ENCODE measurements at regions not wholly inside any gene's neighbourhood (a gene's known extent, or its start where the extent isn't known, plus 50 kb on each side); places are given as distances from the start of the nearest gene placed in this dataset.

GRCh38 chr14:97713023-97713422 is 915.8 kb downstream of the VRK1 start:
- H3K4me3 ChIP-seq (ENCODE audit: low read depth, low read length): no peak overlapping the region
- H3K9me3 ChIP-seq (ENCODE audit: severe bottlenecking): no peaks in the 10 kb centered on the region
- no peak overlapping the region for H3K27ac ChIP-seq
- TF ChIP-seq CTCF (IDR thresholded peaks at IDR 0.05; ENCODE audit: low read depth, low read length): no peak
- H3K27me3 ChIP-seq (ENCODE audit: insufficient read depth, low read depth, severe bottlenecking): peaks cover 39% of the 10 kb centered on the region
- DNase-seq: no peak
- H3K36me3 ChIP-seq: no peaks in the 10 kb centered on the region

- TF ChIP-seq CTCF (IDR thresholded peaks at IDR 0.05; ENCODE audit: low read depth, low read length): no peak
- no peak overlapping the region for H3K27ac ChIP-seq
- no peaks in the 10 kb centered on the region for H3K9me3 ChIP-seq (ENCODE audit: severe bottlenecking)
- no peaks in the 10 kb centered on the region for H3K36me3 ChIP-seq
- H3K4me3 ChIP-seq (ENCODE audit: low read depth, low read length): no peak overlapping the region
- H3K27me3 ChIP-seq (ENCODE audit: insufficient read depth, low read depth, severe bottlenecking): peaks cover 24% of the 10 kb centered on the region
- DNase-seq: no peak
These were observed 921.8 kb downstream of the VRK1 start for GRCh38 chr14:97718886-97719442.

- H3K27ac ChIP-seq: no peak overlapping the region
- no peak for DNase-seq
- no peaks in the 10 kb centered on the region for H3K9me3 ChIP-seq (ENCODE audit: severe bottlenecking)
- no peaks in the 10 kb centered on the region for H3K36me3 ChIP-seq
- TF ChIP-seq CTCF (IDR thresholded peaks at IDR 0.05; ENCODE audit: low read depth, low read length): no peak
- no peak overlapping the region for H3K4me3 ChIP-seq (ENCODE audit: low read depth, low read length)
- peaks cover 32% of the 10 kb centered on the region for H3K27me3 ChIP-seq (ENCODE audit: insufficient read depth, low read depth, severe bottlenecking)
These were observed 922.7 kb downstream of the VRK1 start for GRCh38 chr14:97719931-97720330.

GRCh38 chr14:97723351-97723750 is 926.2 kb downstream of the VRK1 start:
- DNase-seq: no peak
- TF ChIP-seq CTCF (IDR thresholded peaks at IDR 0.05; ENCODE audit: low read depth, low read length): no peak
- peaks cover 57% of the 10 kb centered on the region for H3K27me3 ChIP-seq (ENCODE audit: insufficient read depth, low read depth, severe bottlenecking)
- no peak overlapping the region for H3K4me3 ChIP-seq (ENCODE audit: low read depth, low read length)
- no peaks in the 10 kb centered on the region for H3K9me3 ChIP-seq (ENCODE audit: severe bottlenecking)
- no peaks in the 10 kb centered on the region for H3K36me3 ChIP-seq
- no peak overlapping the region for H3K27ac ChIP-seq

GRCh38 chr14:97723819-97724218 is 926.6 kb downstream of the VRK1 start:
- H3K36me3 ChIP-seq: no peaks in the 10 kb centered on the region
- no peak for TF ChIP-seq CTCF (IDR thresholded peaks at IDR 0.05; ENCODE audit: low read depth, low read length)
- H3K27me3 ChIP-seq (ENCODE audit: insufficient read depth, low read depth, severe bottlenecking): peaks cover 57% of the 10 kb centered on the region
- no peak for DNase-seq
- no peak overlapping the region for H3K27ac ChIP-seq
- no peaks in the 10 kb centered on the region for H3K9me3 ChIP-seq (ENCODE audit: severe bottlenecking)
- no peak overlapping the region for H3K4me3 ChIP-seq (ENCODE audit: low read depth, low read length)

- H3K36me3 ChIP-seq: no peaks in the 10 kb centered on the region
- H3K27me3 ChIP-seq (ENCODE audit: insufficient read depth, low read depth, severe bottlenecking): peaks cover 57% of the 10 kb centered on the region
- TF ChIP-seq CTCF (IDR thresholded peaks at IDR 0.05; ENCODE audit: low read depth, low read length): no peak
- no peak overlapping the region for H3K27ac ChIP-seq
- H3K9me3 ChIP-seq (ENCODE audit: severe bottlenecking): peaks cover 1% of the 10 kb centered on the region
- no peak for DNase-seq
- no peak overlapping the region for H3K4me3 ChIP-seq (ENCODE audit: low read depth, low read length)
These were observed 927.1 kb downstream of the VRK1 start for GRCh38 chr14:97724265-97724731.
